B cell (primary cell): ENCODE measurements at regions not wholly inside any gene's neighbourhood (a gene's known extent, or its start where the extent isn't known, plus 50 kb on each side); places are given as distances from the start of the nearest gene placed in this dataset.

Experiments
- ATAC-seq: fragments of 200-7000 bp; cut with Tn5 transposase; one replicate; pipeline ENCODE4 v1.10.0; 2021; ENCODE audit warnings: low read depth, mild to moderate bottlenecking, moderate number of reproducible peaks, moderate library complexity
- CTCF ChIA-PET: fragments of 350-600 bp; sonication (Branson Sonifier 250); formaldehyde crosslinking; loops from one replicate; lab custom pipeline; 2021; ENCODE audit warnings: antibody characterized with exemption, inconsistent platforms; lab: Charles Lee
- POLR2A ChIA-PET: fragments of 350-600 bp; sonication (Branson Sonifier 250); formaldehyde crosslinking; loops from one replicate; lab custom pipeline; 2021; ENCODE audit warnings: antibody characterized with exemption; lab: Charles Lee
- DNase-seq: peaks from one replicate; pipeline ENCODE4 v3.0.0; 2013
- H2AFZ ChIP-seq: 2 replicates; pipeline ENCODE4 v1.6.1; 2012; ENCODE audit warnings: mild to moderate bottlenecking, low read depth, low read length; ENCODE audit not compliant: insufficient read depth, poor library complexity, severe bottlenecking
- H3K27ac ChIP-seq, 2 donors: 1 replicate in 1 of 2; 2 replicates in 1 of 2; pipeline ENCODE4 v1.5.1; 2012 to 2013; ENCODE audit warnings: low read length in 2 of 2, mild to moderate bottlenecking in 2 of 2, moderate library complexity in 1 of 2
- H3K27me3 ChIP-seq, 4 experiments: fragments of 200-600 bp in 1 of 4; sonication (generic) in 1 of 4; replicated peaks in 1 of 4; 1 replicate in 2 of 4; 2 replicates in 2 of 4; pipeline versions ENCODE4 v1.6.1 to v1.7.0; 2013 to 2016; ENCODE audit warnings: low read length in 3 of 4, mild to moderate bottlenecking in 2 of 4, mixed read lengths in 1 of 4, moderate library complexity in 1 of 4; ENCODE audit not compliant: insufficient read depth in 4 of 4, control insufficient read depth in 3 of 4; ENCODE audit errors: control extremely low read depth in 1 of 4
- H3K36me3 ChIP-seq, 2 experiments: replicated peaks in 1 of 2; 1 replicate in 1 of 2; 2 replicates in 1 of 2; pipeline versions ENCODE4 v1.6.1 to v1.7.1; 2013; ENCODE audit warnings: low read length in 1 of 2; ENCODE audit not compliant: insufficient read depth in 2 of 2, control insufficient read depth in 1 of 2; ENCODE audit errors: control extremely low read depth in 1 of 2, extremely low read depth in 1 of 2
- H3K4me1 ChIP-seq, 2 donors: fragments of 200-600 bp in 1 of 2; sonication (generic) in 1 of 2; 1 replicate in 1 of 2; 2 replicates in 1 of 2; pipeline versions ENCODE4 v1.5.1 to v1.6.1; 2013 to 2017; ENCODE audit warnings: low read length in 2 of 2; ENCODE audit not compliant: control insufficient read depth in 2 of 2, insufficient read depth in 2 of 2
- H3K4me2 ChIP-seq: replicated peaks from 2 replicates; pipeline ENCODE3; 2012; ENCODE audit warnings: mild to moderate bottlenecking, low read depth, low read length; ENCODE audit not compliant: poor library complexity, severe bottlenecking
- H3K4me3 ChIP-seq, 5 experiments: fragments of 200-600 bp in 1 of 5; sonication (generic) in 1 of 5; 1 replicate in 3 of 5; 2 replicates in 2 of 5; pipeline versions ENCODE4 v1.5.1 to v1.7.0; 2011 to 2016; ENCODE audit warnings: low read length in 4 of 5, mild to moderate bottlenecking in 4 of 5, low read depth in 2 of 5, control low read depth in 1 of 5, moderate library complexity in 1 of 5; ENCODE audit not compliant: insufficient read depth in 1 of 5; ENCODE audit errors: control extremely low read depth in 1 of 5, extremely low read depth in 1 of 5
- H3K79me2 ChIP-seq: fragments of 200-600 bp; sonication (generic); one replicate; pipeline ENCODE4 v1.6.0; 2016; ENCODE audit warnings: low read length; ENCODE audit not compliant: control insufficient read depth, insufficient read depth
- H3K9ac ChIP-seq: fragments of 200-600 bp; sonication (generic); 2 replicates; pipeline ENCODE4 v1.6.1; 2017; ENCODE audit warnings: mild to moderate bottlenecking, low read length, moderate library complexity
- H3K9me3 ChIP-seq, 3 donors: one replicate each; pipeline versions ENCODE4 v1.6.1 to v1.7.1; 2013; ENCODE audit warnings: low read length in 2 of 3; ENCODE audit not compliant: control insufficient read depth in 2 of 3, insufficient read depth in 1 of 3; ENCODE audit errors: control extremely low read depth in 1 of 3
- H4K20me1 ChIP-seq: 2 replicates; pipeline ENCODE4 v1.6.0; 2012; ENCODE audit warnings: mild to moderate bottlenecking, low read length; ENCODE audit not compliant: insufficient read depth, control insufficient read depth, poor library complexity, severe bottlenecking
- H3K27ac Mint-ChIP-seq: one replicate; pipeline ENCODE4 v1.8.0; 2021; ENCODE audit warnings: mixed read lengths
- H3K27me3 Mint-ChIP-seq: one replicate; pipeline ENCODE4 v1.8.0; 2021; ENCODE audit warnings: mixed read lengths
- H3K4me1 Mint-ChIP-seq: one replicate; pipeline ENCODE4 v1.8.0; 2021; ENCODE audit warnings: mixed read lengths
- H3K4me3 Mint-ChIP-seq: one replicate; pipeline ENCODE4 v1.8.0; 2021; ENCODE audit warnings: mixed read lengths
- H3K9me3 Mint-ChIP-seq: one replicate; pipeline ENCODE4 v1.8.0; 2022; ENCODE audit warnings: mixed read lengths; ENCODE audit not compliant: insufficient read depth
- EZH2 ChIP-seq: IDR thresholded peaks from 2 replicates; pipeline ENCODE4 v1.6.1; 2012; ENCODE audit warnings: borderline replicate concordance, low read depth, mild to moderate bottlenecking, moderate library complexity, low read length; ENCODE audit not compliant: insufficient read depth, poor library complexity, severe bottlenecking
- WGBS: methylation state at CpG from one replicate; pipeline ENCODE4 v1.1.5; 2013; ENCODE audit warnings: missing lambda C conversion rate; ENCODE audit not compliant: insufficient coverage; 5-methylcytosine and 5-hydroxymethylcytosine counted together
- intact Hi-C: fragments of 100-400 bp; cut with micrococcal nuclease; formaldehyde crosslinking; loops from one replicate; pipeline ENCODE4 v1.10.0; 2022
- TF ChIP-seq, protein P1 (sequence below): fragments of 200-600 bp; IDR thresholded peaks from one replicate; pipeline ENCODE4 v1.8.0; 2022; ENCODE audit warnings: antibody characterized with exemption, mild to moderate bottlenecking

DNA sequence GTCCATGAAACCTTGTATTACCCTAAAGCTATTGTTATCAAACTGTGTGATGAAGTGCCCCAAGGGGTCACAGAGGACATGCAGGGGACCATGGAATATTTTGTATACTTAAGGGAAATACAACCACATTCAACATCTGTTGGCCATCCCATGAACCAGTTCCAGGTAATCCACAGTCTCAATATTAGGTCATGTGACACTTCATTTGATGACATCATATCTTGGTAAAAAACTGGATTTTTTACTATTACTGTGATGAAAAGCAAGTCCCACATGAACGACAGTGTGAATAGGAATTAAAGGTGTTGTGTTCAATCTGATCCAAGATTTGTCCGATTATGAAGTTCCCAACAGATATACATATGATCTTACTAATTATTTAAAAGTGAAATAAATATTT, 355.2 kb downstream of the IRS2 start:
- no peak overlapping the region for H3K27ac ChIP-seq
- intact Hi-C loops, result no loop called here
- DNase-seq (no peak), ATAC-seq (no peak)
- no peaks in the 10 kb centered on the region for H3K36me3 ChIP-seq
- H3K4me3 ChIP-seq, result no peak overlapping the region
- no peak for TF ChIP-seq EZH2
- TF ChIP-seq, protein P1, sequence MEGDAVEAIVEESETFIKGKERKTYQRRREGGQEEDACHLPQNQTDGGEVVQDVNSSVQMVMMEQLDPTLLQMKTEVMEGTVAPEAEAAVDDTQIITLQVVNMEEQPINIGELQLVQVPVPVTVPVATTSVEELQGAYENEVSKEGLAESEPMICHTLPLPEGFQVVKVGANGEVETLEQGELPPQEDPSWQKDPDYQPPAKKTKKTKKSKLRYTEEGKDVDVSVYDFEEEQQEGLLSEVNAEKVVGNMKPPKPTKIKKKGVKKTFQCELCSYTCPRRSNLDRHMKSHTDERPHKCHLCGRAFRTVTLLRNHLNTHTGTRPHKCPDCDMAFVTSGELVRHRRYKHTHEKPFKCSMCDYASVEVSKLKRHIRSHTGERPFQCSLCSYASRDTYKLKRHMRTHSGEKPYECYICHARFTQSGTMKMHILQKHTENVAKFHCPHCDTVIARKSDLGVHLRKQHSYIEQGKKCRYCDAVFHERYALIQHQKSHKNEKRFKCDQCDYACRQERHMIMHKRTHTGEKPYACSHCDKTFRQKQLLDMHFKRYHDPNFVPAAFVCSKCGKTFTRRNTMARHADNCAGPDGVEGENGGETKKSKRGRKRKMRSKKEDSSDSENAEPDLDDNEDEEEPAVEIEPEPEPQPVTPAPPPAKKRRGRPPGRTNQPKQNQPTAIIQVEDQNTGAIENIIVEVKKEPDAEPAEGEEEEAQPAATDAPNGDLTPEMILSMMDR, result no peak
- H3K4me1 ChIP-seq, result no peaks in the 10 kb centered on the region
- H3K79me2 ChIP-seq, result no peaks in the 10 kb centered on the region
- no peak overlapping the region for H3K27ac Mint-ChIP-seq
- H3K4me3 Mint-ChIP-seq, result no peak overlapping the region
- H3K27me3 Mint-ChIP-seq, result no peaks in the 10 kb centered on the region
- H3K9me3 Mint-ChIP-seq, result peaks cover 2% of the 10 kb centered on the region
- no peaks in the 10 kb centered on the region for H4K20me1 ChIP-seq
- H3K4me1 Mint-ChIP-seq, result no peaks in the 10 kb centered on the region
- peaks cover 2 to 11% (median 5%) of the 10 kb centered on the region in 3 donors for H3K9me3 ChIP-seq
- no CpG with 5 or more reads among the region's 2 CpGs for WGBS
- no peak overlapping the region for H3K4me2 ChIP-seq
- H3K9ac ChIP-seq, result no peak overlapping the region
- no peaks in the 10 kb centered on the region for H3K27me3 ChIP-seq
- ChIA-PET POLR2A (no interaction called here), CTCF (no interaction called here)
- H2AFZ ChIP-seq, result no peak overlapping the region

DNA sequence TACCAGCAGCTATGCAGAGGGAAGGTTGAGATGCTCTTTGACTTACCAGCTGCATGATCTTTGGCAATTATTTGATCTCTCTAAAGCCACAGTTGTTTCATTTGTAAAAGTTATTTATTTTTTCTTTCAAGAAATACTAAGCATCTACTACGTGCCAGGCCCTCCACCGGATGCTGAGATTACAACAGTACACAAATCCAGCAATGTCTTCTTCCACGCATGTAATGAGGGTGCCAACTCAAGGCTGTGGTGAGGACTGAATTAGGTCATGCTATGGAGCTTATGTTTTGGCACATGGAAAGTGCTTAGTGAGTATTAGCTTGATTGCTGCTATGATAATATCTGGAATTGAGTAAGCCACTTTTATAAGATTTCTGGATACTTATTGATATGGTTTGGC, 358.2 kb downstream of the IRS2 start:
- Mint-ChIP-seq H3K27ac (no peak overlapping the region), H3K9me3 (peaks cover 2% of the 10 kb centered on the region), H3K4me1 (no peaks in the 10 kb centered on the region), H3K27me3 (no peaks in the 10 kb centered on the region), H3K4me3 (no peak overlapping the region)
- CTCF ChIA-PET, result no interaction called here
- H3K27ac ChIP-seq, result no peak overlapping the region
- no peak overlapping the region for H3K9ac ChIP-seq
- no CpG with 5 or more reads among the region's 3 CpGs for WGBS
- no peak for TF ChIP-seq EZH2
- TF ChIP-seq, protein P1, result no peak
- POLR2A ChIA-PET, result no interaction called here
- no peak overlapping the region for H3K4me3 ChIP-seq
- H3K79me2 ChIP-seq, result no peaks in the 10 kb centered on the region
- H3K36me3 ChIP-seq, result no peaks in the 10 kb centered on the region
- H3K4me2 ChIP-seq, result no peak overlapping the region
- no peaks in the 10 kb centered on the region for H4K20me1 ChIP-seq
- no peaks in the 10 kb centered on the region for H3K4me1 ChIP-seq
- DNase-seq (no peak), ATAC-seq (no peak)
- peaks cover 2 to 11% (median 5%) of the 10 kb centered on the region in 3 donors for H3K9me3 ChIP-seq
- intact Hi-C loops, result no loop called here
- H3K27me3 ChIP-seq, result no peaks in the 10 kb centered on the region
- no peak overlapping the region for H2AFZ ChIP-seq
